ENCODE measurements at regions not wholly inside any gene's neighbourhood (a gene's known extent, or its start where the extent isn't known, plus 50 kb on each side); places are given as distances from the start of the nearest gene placed in this dataset.

GRCh38 chr7:84339306-84339705, 144.7 kb upstream of the SEMA3A start:
- TF ChIP-seq CTCF (IDR thresholded peaks at IDR 0.05; ENCODE audit: low read depth, low read length): no peak
- CTCF ChIA-PET: interaction anchor here (1.0 kb wide), 1 partner anchor 403 kb away, joined by 4 read pairs; no protein-coding TSS in a partner anchor
- no peaks in the 10 kb centered on the region for H3K9me3 ChIP-seq (ENCODE audit: control insufficient read depth, insufficient read depth, low read length)
- POLR2A ChIA-PET: no interaction called here
- H3K27ac ChIP-seq (ENCODE audit: low read depth, low read length): no peak overlapping the region
- no peaks in the 10 kb centered on the region for H3K27me3 ChIP-seq (ENCODE audit: control insufficient read depth, insufficient read depth, low read length)
- H3K4me3 ChIP-seq (ENCODE audit: low read depth, low read length): no peak overlapping the region
- DNase-seq (ENCODE audit: low read depth, low spot score): no peak

GRCh38 chr7:84337429-84337828, 142.8 kb upstream of the SEMA3A start:
- no peak for TF ChIP-seq CTCF (IDR thresholded peaks at IDR 0.05; ENCODE audit: low read depth, low read length)
- Histone ChIP-seq H3K27ac (ENCODE audit: low read depth, low read length) (no peak overlapping the region), H3K4me3 (ENCODE audit: low read depth, low read length) (no peak overlapping the region), H3K9me3 (ENCODE audit: control insufficient read depth, insufficient read depth, low read length) (no peaks in the 10 kb centered on the region), H3K27me3 (ENCODE audit: control insufficient read depth, insufficient read depth, low read length) (no peaks in the 10 kb centered on the region)
- peak; percentile 24 for DNase-seq (ENCODE audit: low read depth, low spot score)
- ChIA-PET CTCF (interaction anchor here (1.0 kb wide), 1 partner anchor 403 kb away, joined by 3 read pairs; no protein-coding TSS in a partner anchor), POLR2A (no interaction called here)

GRCh38 chr7:84336766-84337165, 142.2 kb upstream of the SEMA3A start:
- ChIA-PET POLR2A (no interaction called here), CTCF (no interaction called here)
- TF ChIP-seq CTCF (IDR thresholded peaks at IDR 0.05; ENCODE audit: low read depth, low read length): no peak

GRCh38 chr7:84336303-84336702, 141.7 kb upstream of the SEMA3A start:
- no peaks in the 10 kb centered on the region for H3K27me3 ChIP-seq (ENCODE audit: control insufficient read depth, insufficient read depth, low read length)
- no peak overlapping the region for H3K4me3 ChIP-seq (ENCODE audit: low read depth, low read length)
- ChIA-PET POLR2A (no interaction called here), CTCF (no interaction called here)
- TF ChIP-seq CTCF (IDR thresholded peaks at IDR 0.05; ENCODE audit: low read depth, low read length): no peak
- no peaks in the 10 kb centered on the region for H3K9me3 ChIP-seq (ENCODE audit: control insufficient read depth, insufficient read depth, low read length)
- H3K27ac ChIP-seq (ENCODE audit: low read depth, low read length): no peak overlapping the region
- peak; percentile 54 for DNase-seq (ENCODE audit: low read depth, low spot score)

More at GRCh38 chr7:84336766-84337165, 142.2 kb upstream of the SEMA3A start:
- no peak overlapping the region for H3K27ac ChIP-seq (ENCODE audit: low read depth, low read length)
- DNase-seq (ENCODE audit: low read depth, low spot score): no peak
- no peak overlapping the region for H3K4me3 ChIP-seq (ENCODE audit: low read depth, low read length)
- no peaks in the 10 kb centered on the region for H3K9me3 ChIP-seq (ENCODE audit: control insufficient read depth, insufficient read depth, low read length)
- no peaks in the 10 kb centered on the region for H3K27me3 ChIP-seq (ENCODE audit: control insufficient read depth, insufficient read depth, low read length)

- no peak overlapping the region for H3K4me3 ChIP-seq (ENCODE audit: low read depth, low read length)
- no peak overlapping the region for H3K27ac ChIP-seq (ENCODE audit: low read depth, low read length)
- ChIA-PET POLR2A (no interaction called here), CTCF (no interaction called here)
- DNase-seq (ENCODE audit: low read depth, low spot score): no peak
- no peaks in the 10 kb centered on the region for H3K27me3 ChIP-seq (ENCODE audit: control insufficient read depth, insufficient read depth, low read length)
- no peak for TF ChIP-seq CTCF (IDR thresholded peaks at IDR 0.05; ENCODE audit: low read depth, low read length)
- no peaks in the 10 kb centered on the region for H3K9me3 ChIP-seq (ENCODE audit: control insufficient read depth, insufficient read depth, low read length)
Observed at GRCh38 chr7:84331616-84332015, 137.0 kb upstream of the SEMA3A start.

All from AG04450 (cell line).